ENCODE measurements at regions not wholly inside any gene's neighbourhood (a gene's known extent, or its start where the extent isn't known, plus 50 kb on each side); places are given as distances from the start of the nearest gene placed in this dataset.
"Not testable (repeated sequence)": the region's sequence is repeated elsewhere in the genome, so short reads cannot be mapped to it uniquely, and the experiment has no call there.

DNA sequence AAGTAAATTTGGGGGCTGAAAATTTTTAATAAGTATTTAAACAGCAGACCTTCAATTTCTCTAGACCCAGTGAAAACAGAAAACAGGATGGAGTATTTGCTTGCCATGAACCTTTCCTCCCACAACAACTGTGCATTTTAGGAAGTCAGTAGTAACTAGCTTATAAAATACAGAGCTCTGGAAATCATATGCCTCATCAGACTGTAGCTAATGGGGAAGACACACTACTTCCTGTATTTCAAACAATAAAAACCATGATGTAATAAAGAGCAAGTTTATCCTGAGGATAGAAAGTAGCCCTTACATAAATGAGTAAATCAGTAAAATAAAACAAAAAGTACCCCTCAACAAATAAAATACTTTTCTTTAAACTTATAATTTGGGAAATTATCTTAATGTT, 280.1 kb upstream of the ZFP42 start:
- H3K27ac ChIP-seq, result no peak overlapping the region
- H3K27me3 ChIP-seq, result no peaks in the 10 kb centered on the region
- no peak overlapping the region for H3K9ac ChIP-seq
- no peaks in the 10 kb centered on the region for H3K9me3 ChIP-seq
- no peaks in the 10 kb centered on the region for H3K36me3 ChIP-seq
- H3K4me3 ChIP-seq, result no peak overlapping the region
- TF ChIP-seq Cebpa-rat (IDR thresholded peaks at IDR 0.05), result no peak
- no peaks in the 10 kb centered on the region for H4K20me1 ChIP-seq
- no peaks in the 10 kb centered on the region for H3K4me1 ChIP-seq
- H3K4me2 ChIP-seq, result no peak overlapping the region

- Histone ChIP-seq H3K27me3 (no peaks in the 10 kb centered on the region), H3K4me1 (no peaks in the 10 kb centered on the region), H3K36me3 (no peaks in the 10 kb centered on the region), H4K20me1 (no peaks in the 10 kb centered on the region), H3K9ac (no peak overlapping the region), H3K9me3 (no peaks in the 10 kb centered on the region), H3K4me3 (no peak overlapping the region), H3K4me2 (no peak overlapping the region), H3K27ac (no peak overlapping the region)
- TF ChIP-seq Cebpa-rat (IDR thresholded peaks at IDR 0.05), result no peak
These were observed 271.1 kb upstream of the ZFP42 start for GRCh38 chr4:187724456-187724855.

DNA sequence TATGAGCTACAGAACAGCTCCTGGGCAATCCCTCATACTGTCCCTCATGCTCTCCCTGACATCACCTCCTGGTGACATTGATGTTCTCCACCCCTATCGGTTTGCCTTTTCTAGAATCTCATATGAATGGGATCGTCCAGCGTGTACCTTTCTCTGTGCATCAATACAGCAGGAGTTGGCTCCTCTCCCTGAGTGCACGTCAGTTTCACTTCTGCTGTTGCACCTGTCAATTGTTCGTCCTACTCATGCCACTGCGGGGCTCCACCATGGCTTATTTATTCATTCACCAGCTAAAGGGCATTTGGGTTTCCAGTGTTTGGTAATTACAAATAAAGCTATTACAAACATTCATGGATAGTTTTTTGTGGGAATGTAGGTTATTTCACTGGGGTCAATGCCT, 269.1 kb upstream of the ZFP42 start:
- Histone ChIP-seq H3K27me3 (no peaks in the 10 kb centered on the region), H3K9me3 (no peaks in the 10 kb centered on the region), H3K4me1 (no peaks in the 10 kb centered on the region), H3K9ac (no peak overlapping the region), H3K4me3 (no peak overlapping the region), H3K36me3 (no peaks in the 10 kb centered on the region), H4K20me1 (no peaks in the 10 kb centered on the region), H3K27ac (no peak overlapping the region), H3K4me2 (no peak overlapping the region)
- TF ChIP-seq Cebpa-rat (IDR thresholded peaks at IDR 0.05), result no peak

- Histone ChIP-seq H3K27ac (no peak overlapping the region), H3K4me2 (no peak overlapping the region), H3K9me3 (no peaks in the 10 kb centered on the region), H3K9ac (no peak overlapping the region), H3K36me3 (no peaks in the 10 kb centered on the region), H3K4me3 (no peak overlapping the region), H3K27me3 (no peaks in the 10 kb centered on the region), H3K4me1 (no peaks in the 10 kb centered on the region), H4K20me1 (no peaks in the 10 kb centered on the region)
- TF ChIP-seq Cebpa-rat (IDR thresholded peaks at IDR 0.05), result no peak
These were observed 263.0 kb upstream of the ZFP42 start for GRCh38 chr4:187732524-187732923.

DNA sequence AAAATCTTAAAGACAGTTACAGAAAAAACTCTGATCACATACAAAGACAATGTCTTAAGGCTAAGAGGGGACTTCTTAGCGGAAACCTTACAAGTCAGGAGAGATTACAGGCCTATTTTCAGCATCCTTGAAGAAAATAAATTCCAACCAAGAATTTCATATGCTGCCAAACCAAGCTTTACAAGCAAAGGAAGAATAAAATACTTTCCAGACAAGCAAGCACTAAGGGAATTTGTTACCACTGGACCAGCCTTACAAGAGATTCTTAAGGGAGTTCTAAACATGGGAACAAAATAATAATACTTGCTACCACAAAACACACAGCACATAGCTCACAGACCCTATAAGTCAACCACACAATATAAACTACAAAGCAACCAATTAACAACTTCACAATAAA, 255.8 kb upstream of the ZFP42 start:
- H3K9ac ChIP-seq, result no peak overlapping the region
- no peaks in the 10 kb centered on the region for H3K27me3 ChIP-seq
- no peak overlapping the region for H3K4me2 ChIP-seq
- no peak overlapping the region for H3K4me3 ChIP-seq
- H3K36me3 ChIP-seq, result no peaks in the 10 kb centered on the region
- no peaks in the 10 kb centered on the region for H4K20me1 ChIP-seq
- no peaks in the 10 kb centered on the region for H3K4me1 ChIP-seq
- H3K9me3 ChIP-seq, result peaks cover 23% of the 10 kb centered on the region
- no peak overlapping the region for H3K27ac ChIP-seq
- TF ChIP-seq Cebpa-rat (IDR thresholded peaks at IDR 0.05), result no peak

GRCh38 chr4:187744911-187745310, 250.7 kb upstream of the ZFP42 start:
- H3K9ac ChIP-seq, result no peak overlapping the region
- TF ChIP-seq Cebpa-rat (IDR thresholded peaks at IDR 0.05), result no peak
- H3K4me1 ChIP-seq, result no peaks in the 10 kb centered on the region
- H3K4me2 ChIP-seq, result no peak overlapping the region
- H3K27ac ChIP-seq, result no peak overlapping the region
- H3K36me3 ChIP-seq, result no peaks in the 10 kb centered on the region
- H3K27me3 ChIP-seq, result no peaks in the 10 kb centered on the region
- no peak overlapping the region for H3K4me3 ChIP-seq
- H4K20me1 ChIP-seq, result no peaks in the 10 kb centered on the region
- peaks cover 8% of the 10 kb centered on the region for H3K9me3 ChIP-seq

DNA sequence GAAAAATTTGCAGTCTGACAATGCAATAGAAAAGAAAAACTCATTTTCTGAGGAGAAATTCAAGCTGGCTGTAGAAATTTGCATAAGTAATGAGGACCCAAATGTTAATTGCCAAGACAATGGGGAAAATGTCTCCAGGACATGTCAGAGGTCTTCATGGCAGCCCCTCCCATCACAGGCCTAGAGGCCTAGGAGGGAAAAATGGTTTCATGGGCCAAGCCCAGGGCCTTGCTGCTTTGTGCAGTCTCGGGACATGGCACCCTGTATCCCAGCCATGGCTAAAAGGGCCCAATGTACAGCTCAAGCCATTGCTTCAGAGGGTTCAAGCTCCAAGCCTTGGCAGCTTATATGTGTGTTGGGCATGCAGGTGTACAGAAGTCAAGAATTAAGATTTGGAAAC, 244.9 kb upstream of the ZFP42 start:
- peaks cover 21% of the 10 kb centered on the region for H3K9me3 ChIP-seq
- not testable (repeated sequence) for H3K4me2 ChIP-seq, H3K36me3 ChIP-seq, H4K20me1 ChIP-seq, H3K9ac ChIP-seq, H3K27ac ChIP-seq, H3K4me1 ChIP-seq, H3K27me3 ChIP-seq, H3K4me3 ChIP-seq

DNA sequence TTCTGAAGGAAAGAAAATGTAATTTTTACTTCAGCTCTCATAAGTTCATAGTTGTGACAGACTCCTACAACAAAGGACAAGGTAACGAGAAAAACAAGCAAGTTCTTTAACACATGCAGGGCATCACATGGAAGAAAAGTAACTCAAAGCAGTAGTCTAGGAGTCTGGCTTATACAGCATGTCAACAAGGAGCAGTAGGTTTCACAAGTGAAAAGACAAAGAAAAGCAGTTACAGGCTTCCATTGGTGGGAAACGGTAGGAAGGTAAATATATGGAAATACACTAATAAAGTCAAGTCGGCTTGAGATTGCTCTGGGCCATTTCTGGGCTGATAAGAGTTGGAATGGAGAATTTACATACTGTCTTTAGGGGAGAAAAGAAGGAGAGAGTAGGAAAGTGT, 228.4 kb upstream of the ZFP42 start:
- H3K4me2 ChIP-seq, result no peak overlapping the region
- H4K20me1 ChIP-seq, result no peaks in the 10 kb centered on the region
- TF ChIP-seq Cebpa-rat (IDR thresholded peaks at IDR 0.05), result no peak
- no peak overlapping the region for H3K4me3 ChIP-seq
- H3K9ac ChIP-seq, result no peak overlapping the region
- no peak overlapping the region for H3K27ac ChIP-seq
- H3K4me1 ChIP-seq, result no peaks in the 10 kb centered on the region
- H3K27me3 ChIP-seq, result no peaks in the 10 kb centered on the region
- H3K36me3 ChIP-seq, result no peaks in the 10 kb centered on the region
- H3K9me3 ChIP-seq, result no peaks in the 10 kb centered on the region

DNA sequence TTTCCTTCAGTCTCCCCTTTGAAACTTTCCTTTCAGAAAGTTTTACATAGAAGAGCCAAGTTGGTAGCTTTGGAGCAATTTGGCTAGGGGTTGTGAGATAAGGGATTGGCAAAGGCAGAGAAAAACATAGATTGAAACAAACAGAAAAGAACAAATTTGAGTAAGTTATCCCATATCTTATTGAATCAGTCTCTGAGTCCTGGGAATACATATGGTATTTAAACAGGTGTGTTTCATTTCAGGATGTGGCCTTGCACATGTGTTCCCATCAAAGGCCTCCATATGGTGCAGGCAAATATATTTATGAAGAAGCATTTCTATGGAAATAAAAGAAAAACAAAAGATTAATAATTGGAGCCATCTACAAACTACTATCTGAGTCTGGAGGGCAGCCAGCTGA, 227.9 kb upstream of the ZFP42 start:
- Histone ChIP-seq H3K4me2 (no peak overlapping the region), H3K36me3 (no peaks in the 10 kb centered on the region), H3K27ac (no peak overlapping the region), H3K9me3 (no peaks in the 10 kb centered on the region), H3K4me3 (no peak overlapping the region), H3K9ac (no peak overlapping the region), H4K20me1 (no peaks in the 10 kb centered on the region), H3K4me1 (no peaks in the 10 kb centered on the region), H3K27me3 (no peaks in the 10 kb centered on the region)
- TF ChIP-seq Cebpa-rat (IDR thresholded peaks at IDR 0.05), result no peak

GRCh38 chr4:187770345-187770744, 225.2 kb upstream of the ZFP42 start:
- H3K4me2 ChIP-seq, result no peak overlapping the region
- no peaks in the 10 kb centered on the region for H3K27me3 ChIP-seq
- no peaks in the 10 kb centered on the region for H3K4me1 ChIP-seq
- no peak for TF ChIP-seq Cebpa-rat (IDR thresholded peaks at IDR 0.05)
- H3K36me3 ChIP-seq, result no peaks in the 10 kb centered on the region
- no peaks in the 10 kb centered on the region for H4K20me1 ChIP-seq
- no peaks in the 10 kb centered on the region for H3K9me3 ChIP-seq
- no peak overlapping the region for H3K4me3 ChIP-seq
- no peak overlapping the region for H3K27ac ChIP-seq
- H3K9ac ChIP-seq, result no peak overlapping the region

GRCh38 chr4:187777954-187778353, 217.6 kb upstream of the ZFP42 start:
- Histone ChIP-seq H3K27me3 (no peaks in the 10 kb centered on the region), H3K4me3 (no peak overlapping the region)
- no peak for TF ChIP-seq Cebpa-rat (IDR thresholded peaks at IDR 0.05)

More at GRCh38 chr4:187777954-187778353, 217.6 kb upstream of the ZFP42 start:
- peaks cover 12% of the 10 kb centered on the region for H3K9me3 ChIP-seq
- no peaks in the 10 kb centered on the region for H3K4me1 ChIP-seq
- H3K4me2 ChIP-seq, result no peak overlapping the region
- H3K9ac ChIP-seq, result no peak overlapping the region
- no peak overlapping the region for H3K27ac ChIP-seq
- H3K36me3 ChIP-seq, result no peaks in the 10 kb centered on the region
- H4K20me1 ChIP-seq, result no peaks in the 10 kb centered on the region
